ENCODE measurements at regions not wholly inside any gene's neighbourhood (a gene's known extent, or its start where the extent isn't known, plus 50 kb on each side); places are given as distances from the start of the nearest gene placed in this dataset.

GRCh38 chr4:33626221-33626620, 2618.1 kb downstream of the ARAP2 start:
- TF ChIP-seq, protein P1, sequence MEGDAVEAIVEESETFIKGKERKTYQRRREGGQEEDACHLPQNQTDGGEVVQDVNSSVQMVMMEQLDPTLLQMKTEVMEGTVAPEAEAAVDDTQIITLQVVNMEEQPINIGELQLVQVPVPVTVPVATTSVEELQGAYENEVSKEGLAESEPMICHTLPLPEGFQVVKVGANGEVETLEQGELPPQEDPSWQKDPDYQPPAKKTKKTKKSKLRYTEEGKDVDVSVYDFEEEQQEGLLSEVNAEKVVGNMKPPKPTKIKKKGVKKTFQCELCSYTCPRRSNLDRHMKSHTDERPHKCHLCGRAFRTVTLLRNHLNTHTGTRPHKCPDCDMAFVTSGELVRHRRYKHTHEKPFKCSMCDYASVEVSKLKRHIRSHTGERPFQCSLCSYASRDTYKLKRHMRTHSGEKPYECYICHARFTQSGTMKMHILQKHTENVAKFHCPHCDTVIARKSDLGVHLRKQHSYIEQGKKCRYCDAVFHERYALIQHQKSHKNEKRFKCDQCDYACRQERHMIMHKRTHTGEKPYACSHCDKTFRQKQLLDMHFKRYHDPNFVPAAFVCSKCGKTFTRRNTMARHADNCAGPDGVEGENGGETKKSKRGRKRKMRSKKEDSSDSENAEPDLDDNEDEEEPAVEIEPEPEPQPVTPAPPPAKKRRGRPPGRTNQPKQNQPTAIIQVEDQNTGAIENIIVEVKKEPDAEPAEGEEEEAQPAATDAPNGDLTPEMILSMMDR (IDR thresholded peaks at IDR 0.05): no peak
- TF ChIP-seq POLR2AphosphoS5 (IDR thresholded peaks at IDR 0.05) (no peak), POLR2A (IDR thresholded peaks at IDR 0.05) (no peak)
